Vagina (tissue), 2 donors: ENCODE measurements at regions not wholly inside any gene's neighbourhood (a gene's known extent, or its start where the extent isn't known, plus 50 kb on each side); places are given as distances from the start of the nearest gene placed in this dataset.

Source experiments
- DNase-seq, 2 donors: peaks; one replicate each; pipeline ENCODE4 v3.0.0-alpha.2; 2017; ENCODE audit errors: extremely low spot score in 2 of 2
- H3K27ac ChIP-seq: fragments of 200-600 bp; sonication (generic); one replicate; pipeline ENCODE4 v1.5.1; 2019
- H3K27me3 ChIP-seq: fragments of 200-600 bp; sonication (generic); one replicate; pipeline ENCODE4 v1.5.1; 2019
- H3K36me3 ChIP-seq, 2 donors: fragments of 200-600 bp; sonication (generic); one replicate each; pipeline ENCODE4 v1.5.1; 2017 to 2019
- H3K4me1 ChIP-seq: fragments of 200-600 bp; sonication (generic); one replicate; pipeline ENCODE4 v1.5.1; 2019
- H3K4me3 ChIP-seq, 2 donors: fragments of 200-600 bp; sonication (generic); 1 replicate in 1 of 2; 2 replicates in 1 of 2; pipeline ENCODE4 v1.5.1; 2016 to 2019
- H3K9me3 ChIP-seq: fragments of 200-600 bp; sonication (generic); one replicate; pipeline ENCODE4 v1.5.1; 2019
- POLR2A ChIP-seq, 2 donors: fragments of 450-650 bp; IDR thresholded peaks; one replicate each; pipeline ENCODE4 v1.6.1; 2017; ENCODE audit warnings: antibody characterized with exemption in 2 of 2, mild to moderate bottlenecking in 2 of 2, moderate library complexity in 2 of 2
- POLR2AphosphoS5 ChIP-seq, 2 donors: sonication (generic); formaldehyde crosslinking; IDR thresholded peaks; one replicate each; pipeline ENCODE4 v1.9.0; 2017; ENCODE audit warnings: antibody characterized with exemption in 2 of 2, mild to moderate bottlenecking in 2 of 2, low read depth in 1 of 2; ENCODE audit not compliant: insufficient read depth in 1 of 2
- intact Hi-C: fragments of 100-400 bp; cut with DNase I; formaldehyde crosslinking; loops from one replicate; pipeline ENCODE4 v1.15.1; 2023
- TF ChIP-seq, protein P1 (sequence below), 3 experiments: fragments of 450-650 bp in 2 of 3; fragments of 200-600 bp in 1 of 3; sonication (generic) in 1 of 3; IDR thresholded peaks; one replicate each; pipeline ENCODE4 v1.5.1; 2017 to 2019; ENCODE audit warnings: antibody characterized with exemption in 3 of 3, mild to moderate bottlenecking in 2 of 3, moderate library complexity in 2 of 3

DNA sequence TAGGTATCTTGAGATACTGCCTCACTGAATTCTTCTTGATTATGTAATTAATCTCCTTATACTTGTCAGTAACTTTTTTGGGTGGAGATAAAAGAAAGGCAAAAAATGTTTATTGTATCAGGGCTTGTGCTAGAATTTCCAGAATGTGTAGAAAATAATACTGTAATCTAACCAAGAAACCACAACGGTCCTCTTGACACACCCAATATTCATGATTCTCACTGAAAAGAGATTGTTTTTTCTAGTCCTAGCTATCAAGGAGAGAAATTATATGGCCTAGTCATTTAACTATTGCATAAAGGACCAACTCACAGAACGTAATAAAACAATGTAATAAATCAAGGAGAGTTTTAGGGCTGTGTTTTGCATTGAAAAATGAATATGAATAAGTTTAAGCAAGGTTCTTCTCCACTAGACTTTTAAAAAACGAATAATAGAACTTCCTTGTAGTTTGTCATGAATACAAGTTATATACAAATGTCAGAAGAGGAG is 80.0 kb upstream of the STEAP4 start:
- H3K9me3 ChIP-seq, result no peaks in the 10 kb centered on the region
- H3K4me1 ChIP-seq, result no peaks in the 10 kb centered on the region
- TF ChIP-seq, protein P1, sequence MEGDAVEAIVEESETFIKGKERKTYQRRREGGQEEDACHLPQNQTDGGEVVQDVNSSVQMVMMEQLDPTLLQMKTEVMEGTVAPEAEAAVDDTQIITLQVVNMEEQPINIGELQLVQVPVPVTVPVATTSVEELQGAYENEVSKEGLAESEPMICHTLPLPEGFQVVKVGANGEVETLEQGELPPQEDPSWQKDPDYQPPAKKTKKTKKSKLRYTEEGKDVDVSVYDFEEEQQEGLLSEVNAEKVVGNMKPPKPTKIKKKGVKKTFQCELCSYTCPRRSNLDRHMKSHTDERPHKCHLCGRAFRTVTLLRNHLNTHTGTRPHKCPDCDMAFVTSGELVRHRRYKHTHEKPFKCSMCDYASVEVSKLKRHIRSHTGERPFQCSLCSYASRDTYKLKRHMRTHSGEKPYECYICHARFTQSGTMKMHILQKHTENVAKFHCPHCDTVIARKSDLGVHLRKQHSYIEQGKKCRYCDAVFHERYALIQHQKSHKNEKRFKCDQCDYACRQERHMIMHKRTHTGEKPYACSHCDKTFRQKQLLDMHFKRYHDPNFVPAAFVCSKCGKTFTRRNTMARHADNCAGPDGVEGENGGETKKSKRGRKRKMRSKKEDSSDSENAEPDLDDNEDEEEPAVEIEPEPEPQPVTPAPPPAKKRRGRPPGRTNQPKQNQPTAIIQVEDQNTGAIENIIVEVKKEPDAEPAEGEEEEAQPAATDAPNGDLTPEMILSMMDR (IDR thresholded peaks at IDR 0.05), result no peak
- TF ChIP-seq POLR2A (IDR thresholded peaks at IDR 0.05) (no peak), POLR2AphosphoS5 (IDR thresholded peaks at IDR 0.05; ENCODE audit: insufficient read depth in 1 of 2, low read depth in 1 of 2) (no peak)
- no peak for DNase-seq
- no peak overlapping the region for H3K4me3 ChIP-seq
- intact Hi-C loops, result no loop called here
- H3K36me3 ChIP-seq, result no peaks in the 10 kb centered on the region
- no peaks in the 10 kb centered on the region for H3K27me3 ChIP-seq
- H3K27ac ChIP-seq, result no peak overlapping the region

DNA sequence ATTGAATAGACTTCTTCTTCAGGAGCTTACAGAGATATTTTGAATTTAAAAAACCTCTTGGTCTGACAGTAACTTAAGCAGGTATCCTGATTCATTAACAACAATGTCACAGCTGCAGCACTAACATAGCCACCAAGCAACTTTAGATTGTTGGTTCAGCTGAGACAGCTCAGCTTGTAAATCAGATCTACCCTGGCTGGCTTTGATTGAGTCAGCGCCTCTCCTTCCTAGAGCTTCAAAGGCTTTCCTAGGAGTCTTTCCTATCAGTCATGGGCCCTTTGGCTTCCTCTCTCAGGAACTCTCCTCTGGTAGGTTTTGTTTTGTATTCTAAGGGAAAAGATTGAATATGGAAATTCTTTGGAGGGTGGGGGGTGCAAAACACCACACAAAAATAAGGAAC is 70.7 kb upstream of the STEAP4 start:
- Histone ChIP-seq H3K4me3 (no peak overlapping the region), H3K27ac (no peak overlapping the region), H3K36me3 (no peaks in the 10 kb centered on the region), H3K4me1 (no peaks in the 10 kb centered on the region), H3K27me3 (no peaks in the 10 kb centered on the region), H3K9me3 (no peaks in the 10 kb centered on the region)
- TF ChIP-seq, protein P1 (IDR thresholded peaks at IDR 0.05), result no peak
- TF ChIP-seq POLR2A (IDR thresholded peaks at IDR 0.05) (no peak), POLR2AphosphoS5 (IDR thresholded peaks at IDR 0.05; ENCODE audit: insufficient read depth in 1 of 2, low read depth in 1 of 2) (no peak)
- intact Hi-C loops, result no loop called here
- no peak for DNase-seq

DNA sequence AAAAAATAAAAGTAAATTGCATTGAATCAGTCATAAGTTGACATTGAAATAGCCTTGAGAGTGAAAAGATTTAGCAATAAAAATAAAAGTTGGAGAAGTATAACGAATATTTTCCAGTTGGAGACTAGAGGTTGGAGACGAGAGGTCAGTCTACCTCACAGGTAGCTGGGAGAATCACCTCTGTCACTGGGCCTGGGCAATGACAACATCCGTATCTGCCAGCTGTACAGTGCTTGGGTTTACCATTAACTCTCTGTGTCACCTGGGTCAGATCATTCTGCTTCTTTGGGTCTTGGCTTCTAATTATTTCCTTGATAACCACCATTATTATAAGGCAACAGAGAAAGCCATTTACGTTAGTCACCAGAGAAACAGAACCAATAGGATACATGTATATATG is 62.0 kb upstream of the STEAP4 start:
- intact Hi-C loops, result no loop called here
- DNase-seq, result no peak
- no peaks in the 10 kb centered on the region for H3K36me3 ChIP-seq
- no peak for TF ChIP-seq POLR2AphosphoS5 (IDR thresholded peaks at IDR 0.05; ENCODE audit: insufficient read depth in 1 of 2, low read depth in 1 of 2)
- TF ChIP-seq, protein P1 (IDR thresholded peaks at IDR 0.05), result no peak
- no peak for TF ChIP-seq POLR2A (IDR thresholded peaks at IDR 0.05)
- H3K4me3 ChIP-seq, result no peak overlapping the region
- no peaks in the 10 kb centered on the region for H3K4me1 ChIP-seq
- H3K27ac ChIP-seq, result no peak overlapping the region
- no peaks in the 10 kb centered on the region for H3K27me3 ChIP-seq
- H3K9me3 ChIP-seq, result no peaks in the 10 kb centered on the region

DNA sequence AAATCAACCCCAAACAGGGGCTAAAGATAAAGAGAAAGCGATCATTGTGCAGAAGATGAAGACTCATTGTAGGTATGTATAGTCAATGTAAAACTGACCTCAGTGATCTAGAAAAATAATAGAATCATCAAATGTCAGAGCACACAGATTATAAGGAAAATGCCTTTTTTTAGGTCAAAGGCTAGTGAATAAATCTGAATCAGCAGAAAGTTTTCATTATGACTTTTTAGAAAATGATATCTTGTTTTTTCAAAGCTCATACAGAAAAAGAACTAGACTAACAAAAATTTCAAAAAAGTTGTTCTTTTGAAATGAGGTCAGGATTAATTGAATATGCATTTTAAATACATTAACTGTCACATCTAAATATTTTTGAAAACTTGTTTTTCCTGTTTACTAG is 60.2 kb upstream of the STEAP4 start:
- H3K27ac ChIP-seq, result no peak overlapping the region
- intact Hi-C loops, result no loop called here
- H3K27me3 ChIP-seq, result no peaks in the 10 kb centered on the region
- H3K4me1 ChIP-seq, result no peaks in the 10 kb centered on the region
- H3K36me3 ChIP-seq, result no peaks in the 10 kb centered on the region
- no peak overlapping the region for H3K4me3 ChIP-seq
- no peaks in the 10 kb centered on the region for H3K9me3 ChIP-seq
- TF ChIP-seq, protein P1 (IDR thresholded peaks at IDR 0.05), result no peak
- TF ChIP-seq POLR2A (IDR thresholded peaks at IDR 0.05) (no peak), POLR2AphosphoS5 (IDR thresholded peaks at IDR 0.05; ENCODE audit: insufficient read depth in 1 of 2, low read depth in 1 of 2) (no peak)
- no peak for DNase-seq

DNA sequence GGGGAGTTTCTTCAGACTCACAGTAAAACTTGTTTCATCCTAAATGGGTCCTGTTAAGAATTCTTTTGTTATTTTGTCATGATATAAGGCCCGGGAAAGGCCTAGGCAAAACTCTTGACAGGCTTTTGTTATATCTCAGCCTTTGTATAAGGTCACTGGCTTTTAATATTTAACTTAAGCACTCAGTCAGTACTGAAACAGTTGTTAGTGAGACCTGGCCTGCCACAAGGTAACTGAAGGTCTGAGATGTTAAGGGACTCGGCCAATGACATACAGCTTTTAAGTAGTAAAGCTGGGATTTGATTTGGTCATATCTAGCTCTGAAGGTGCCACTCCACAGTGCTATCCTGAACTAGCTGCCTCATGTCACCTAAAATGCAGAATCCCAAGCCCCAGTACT is 57.2 kb upstream of the STEAP4 start:
- intact Hi-C loops, result no loop called here
- TF ChIP-seq, protein P1 (IDR thresholded peaks at IDR 0.05), result no peak
- no peak for TF ChIP-seq POLR2AphosphoS5 (IDR thresholded peaks at IDR 0.05; ENCODE audit: insufficient read depth in 1 of 2, low read depth in 1 of 2)
- no peak for TF ChIP-seq POLR2A (IDR thresholded peaks at IDR 0.05)
- no peak for DNase-seq

More for the DNA sequence above, 57.2 kb upstream of the STEAP4 start:
- Histone ChIP-seq H3K27ac (no peak overlapping the region), H3K9me3 (no peaks in the 10 kb centered on the region), H3K27me3 (no peaks in the 10 kb centered on the region), H3K4me3 (no peak overlapping the region), H3K36me3 (no peaks in the 10 kb centered on the region), H3K4me1 (no peaks in the 10 kb centered on the region)
